ENCODE measurements at regions not wholly inside any gene's neighbourhood (a gene's known extent, or its start where the extent isn't known, plus 50 kb on each side); places are given as distances from the start of the nearest gene placed in this dataset.

- no peak for DNase-seq (ENCODE audit: low spot score)
Observed at GRCh38 chr9:108550106-108550505, 305.7 kb downstream of the ACTL7B start.

- no peak for DNase-seq (ENCODE audit: low spot score)
Observed at GRCh38 chr9:108549184-108549583, 306.6 kb downstream of the ACTL7B start.

- no peak for DNase-seq (ENCODE audit: low spot score)
Observed at GRCh38 chr9:108547411-108548135, 308.2 kb downstream of the ACTL7B start.

- no peak for DNase-seq (ENCODE audit: low spot score)
Observed at GRCh38 chr9:108546215-108546614, 309.6 kb downstream of the ACTL7B start.

GRCh38 chr9:108545436-108545835, 310.4 kb downstream of the ACTL7B start:
- DNase-seq (ENCODE audit: low spot score): no peak

DNA sequence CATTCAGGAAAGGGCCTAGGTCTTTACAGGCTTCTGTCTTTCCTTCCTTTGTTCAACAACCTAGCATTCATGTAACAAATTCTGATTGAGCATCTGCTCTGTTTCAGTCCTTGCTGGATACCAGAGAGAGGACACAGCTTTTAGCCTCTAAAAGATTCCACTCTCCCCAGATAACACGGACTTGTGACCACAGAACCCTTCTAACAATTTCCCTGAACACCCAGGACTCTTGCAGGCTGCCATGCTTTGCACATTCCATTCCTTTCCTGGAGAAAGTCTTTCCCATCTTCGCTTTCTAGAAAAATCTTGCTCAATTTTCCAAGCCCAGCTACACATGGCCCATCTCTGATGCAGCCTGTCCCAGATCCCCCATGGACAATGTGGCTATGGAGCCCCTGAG, 310.9 kb downstream of the ACTL7B start:
- DNase-seq (ENCODE audit: low spot score): no peak

- peak; percentile 74 for DNase-seq (ENCODE audit: low spot score)
Observed at GRCh38 chr9:108543251-108543778, 312.5 kb downstream of the ACTL7B start.

GRCh38 chr9:108537756-108538155, 318.0 kb downstream of the ACTL7B start:
- no peak for DNase-seq (ENCODE audit: low spot score)

DNA sequence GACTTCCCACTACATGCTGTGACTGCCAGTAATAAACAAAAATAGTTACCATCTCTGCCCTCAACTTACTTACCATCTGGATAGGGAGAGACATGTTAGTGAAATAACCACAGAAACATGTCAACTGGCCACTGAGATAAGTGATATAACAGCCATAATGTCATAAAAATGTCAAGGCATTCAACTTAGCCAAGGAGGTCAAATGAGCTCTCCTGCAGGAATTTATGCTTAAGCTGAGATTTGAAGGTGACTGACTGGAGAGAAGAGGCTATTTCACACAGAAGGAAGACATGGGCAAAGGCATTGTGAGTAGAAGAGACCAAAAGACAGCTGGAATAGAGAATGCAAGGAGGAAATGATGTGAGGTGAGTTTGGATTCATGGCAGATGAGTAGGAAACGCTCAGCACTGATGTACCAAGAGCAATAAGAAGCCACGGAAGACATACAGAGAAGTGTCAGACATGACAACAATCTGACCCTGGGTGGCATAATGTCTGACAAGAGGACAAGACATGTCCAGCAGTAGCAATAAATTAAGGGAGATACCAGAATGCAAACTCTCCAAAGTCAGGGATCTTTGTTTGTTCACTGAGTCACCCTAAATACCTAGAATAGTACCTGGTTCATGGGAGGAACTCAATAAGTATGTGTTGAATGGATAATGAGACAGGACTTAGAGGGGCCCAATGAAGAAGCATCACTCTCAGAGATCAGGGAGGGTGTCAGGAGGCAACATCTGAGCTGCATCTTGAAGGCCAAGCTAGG, 318.8 kb downstream of the ACTL7B start:
- DNase-seq (ENCODE audit: low spot score): no peak

GRCh38 chr9:108535526-108535925, 320.3 kb downstream of the ACTL7B start:
- no peak for DNase-seq (ENCODE audit: low spot score)

DNA sequence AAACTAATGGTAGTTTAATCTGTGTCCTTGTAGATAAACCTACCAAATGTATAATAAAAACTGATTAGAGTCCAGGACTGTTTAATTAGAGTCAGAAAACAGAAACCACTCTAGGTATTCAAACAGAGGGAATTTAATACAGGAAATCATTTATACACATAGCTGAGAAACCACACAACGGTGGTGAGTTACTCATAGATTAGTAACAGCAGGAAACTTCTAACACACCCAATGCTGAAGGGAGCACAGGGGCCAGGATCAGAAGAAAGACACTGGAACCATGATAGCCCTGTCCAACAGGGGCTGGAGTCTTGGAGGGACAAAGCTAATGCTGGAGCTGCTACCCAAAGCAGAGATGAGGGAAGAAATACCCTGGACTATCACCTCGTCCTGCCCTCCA, 321.0 kb downstream of the ACTL7B start:
- no peak for DNase-seq (ENCODE audit: low spot score)

- no peak for DNase-seq (ENCODE audit: low spot score)
Observed at GRCh38 chr9:108530141-108530540, 325.6 kb downstream of the ACTL7B start.

DNA sequence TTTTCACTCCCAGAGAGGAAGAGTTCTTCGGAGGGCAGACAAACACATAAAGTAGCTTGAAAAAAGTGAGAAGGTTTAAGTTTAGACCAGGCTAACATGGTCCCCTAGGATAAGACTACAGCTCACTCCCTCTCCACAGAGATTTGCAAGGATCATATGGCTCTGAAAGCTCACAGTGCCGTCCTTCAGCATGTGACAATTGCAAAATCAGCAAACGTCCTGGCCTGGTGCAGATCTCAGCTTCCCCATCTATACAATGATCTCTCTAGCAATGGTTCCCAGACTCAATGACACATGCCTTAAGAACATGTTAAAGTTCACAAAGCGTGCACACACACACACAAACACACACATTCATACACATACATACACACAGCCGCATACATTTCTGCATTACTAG, 327.6 kb downstream of the ACTL7B start:
- no peak for DNase-seq (ENCODE audit: low spot score)

GRCh38 chr9:108526518-108526917, 329.3 kb downstream of the ACTL7B start:
- no peak for DNase-seq (ENCODE audit: low spot score)

GRCh38 chr9:108525186-108525585, 330.6 kb downstream of the ACTL7B start:
- no peak for DNase-seq (ENCODE audit: low spot score)

DNA sequence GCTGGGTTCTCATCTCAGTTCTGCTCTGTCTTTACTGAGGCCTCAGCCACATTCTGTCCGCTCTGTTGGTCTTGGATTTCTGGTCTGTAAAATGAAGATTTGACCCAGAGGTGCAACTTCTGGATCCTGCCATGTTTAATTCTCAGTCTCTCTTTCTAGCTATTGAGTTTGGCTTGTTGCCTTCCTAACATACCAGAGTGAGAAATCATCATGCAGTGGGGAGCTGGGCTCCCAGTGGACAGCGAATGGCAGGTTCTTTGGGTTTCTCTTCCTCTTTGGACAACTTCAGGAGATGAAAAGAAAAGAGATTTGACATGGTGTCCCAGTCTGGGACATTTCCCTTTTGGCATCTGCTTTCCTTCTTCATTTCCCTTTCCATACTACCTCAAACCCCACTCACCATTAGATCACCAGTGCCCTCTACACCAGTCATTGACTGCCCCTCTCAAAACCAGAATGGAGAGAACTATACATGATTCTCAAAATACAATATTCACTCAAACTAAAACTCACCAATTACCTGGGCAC, 334.7 kb downstream of the ACTL7B start:
- no peak for DNase-seq (ENCODE audit: low spot score)

DNA sequence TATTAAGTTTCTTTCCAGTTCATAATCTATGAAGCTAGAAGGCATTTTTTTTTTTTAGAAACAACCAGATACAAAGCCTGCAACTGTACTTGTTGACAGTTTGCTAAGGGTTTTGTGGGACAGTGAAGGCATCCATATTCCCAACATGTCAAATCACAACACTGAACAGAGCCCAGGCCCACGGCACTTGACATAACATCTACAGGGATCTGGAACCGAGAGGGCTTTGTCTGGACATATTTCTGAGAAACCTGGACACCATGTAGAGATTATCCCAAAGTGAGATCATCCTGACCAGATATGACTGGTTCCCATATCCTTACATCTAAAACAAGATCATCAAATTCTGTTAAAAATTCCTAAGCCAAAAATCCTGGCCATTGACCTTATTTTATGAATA, 336.3 kb downstream of the ACTL7B start:
- no peak for DNase-seq (ENCODE audit: low spot score)

DNA sequence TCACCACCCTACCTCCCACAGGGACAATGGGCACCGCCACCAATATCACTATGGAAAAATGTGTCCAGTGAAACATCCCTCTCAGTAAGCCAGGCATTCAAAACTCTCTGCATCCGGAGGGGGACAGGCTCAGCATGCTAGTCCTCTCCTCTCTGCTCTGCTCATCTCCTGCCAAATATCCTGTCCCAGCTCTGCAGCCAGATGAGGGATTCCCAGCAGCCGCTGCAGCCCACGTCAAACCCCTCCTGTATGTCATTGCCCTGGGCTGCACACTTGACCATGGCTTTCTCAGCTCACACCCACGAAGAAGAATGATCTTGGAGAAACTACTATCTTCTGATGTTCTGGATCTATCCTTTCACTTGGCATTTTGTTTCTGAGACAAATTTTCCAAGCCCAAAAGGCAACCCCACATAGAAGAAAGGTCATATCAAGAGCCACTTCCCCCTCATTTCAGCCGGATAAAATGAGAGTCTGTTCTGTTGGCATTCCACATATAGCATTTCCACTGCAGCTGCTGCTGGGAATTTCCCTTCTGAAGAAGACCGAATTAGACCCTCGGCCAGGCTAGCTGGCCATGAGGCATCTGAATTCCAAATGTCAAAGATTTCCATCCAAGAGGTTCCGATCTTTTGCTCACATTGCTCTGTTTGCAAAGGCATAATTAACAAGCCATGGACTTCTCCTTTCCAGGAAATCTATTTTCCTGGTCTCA, 338.0 kb downstream of the ACTL7B start:
- no peak for DNase-seq (ENCODE audit: low spot score)

- DNase-seq (ENCODE audit: low spot score): no peak
Observed at GRCh38 chr9:108516391-108516790, 339.4 kb downstream of the ACTL7B start.

GRCh38 chr9:108515856-108516255, 339.9 kb downstream of the ACTL7B start:
- DNase-seq (ENCODE audit: low spot score): no peak

DNA sequence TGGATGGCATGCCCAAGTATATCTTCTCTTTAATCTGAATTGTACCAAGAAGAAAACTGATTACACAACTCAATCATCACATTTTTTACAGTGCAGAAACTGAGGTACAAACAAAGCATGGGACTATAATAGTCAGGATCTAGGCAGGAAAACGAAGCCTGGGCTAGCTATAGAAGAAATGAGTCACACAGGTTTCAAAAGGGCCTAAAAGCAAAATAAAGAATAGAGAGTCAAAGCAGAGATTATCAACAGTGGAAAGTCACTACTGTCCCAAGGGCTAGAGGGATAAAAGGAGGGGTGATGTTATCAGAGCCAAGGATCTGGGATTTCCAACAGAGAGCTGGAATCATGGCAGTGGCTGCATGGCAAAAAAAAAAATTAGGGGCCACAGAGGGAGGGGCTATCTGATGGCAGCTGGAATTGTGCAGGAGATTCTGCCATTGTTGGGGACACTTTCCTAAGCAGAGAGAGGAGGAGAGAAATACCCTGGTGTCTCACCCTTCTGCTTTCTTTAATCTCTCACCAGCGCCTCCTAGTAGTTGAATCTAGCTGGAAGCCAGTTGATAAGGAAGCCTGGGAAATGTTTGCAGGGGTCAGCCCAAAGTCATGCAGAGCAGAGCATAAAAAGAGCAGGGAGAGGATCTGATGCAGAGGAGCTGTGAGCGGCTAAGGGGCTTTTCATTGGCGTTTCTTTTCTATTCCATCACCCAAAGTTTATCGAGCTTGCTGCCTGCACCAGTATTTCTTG, 343.2 kb downstream of the ACTL7B start:
- DNase-seq (ENCODE audit: low spot score): no peak

DNA sequence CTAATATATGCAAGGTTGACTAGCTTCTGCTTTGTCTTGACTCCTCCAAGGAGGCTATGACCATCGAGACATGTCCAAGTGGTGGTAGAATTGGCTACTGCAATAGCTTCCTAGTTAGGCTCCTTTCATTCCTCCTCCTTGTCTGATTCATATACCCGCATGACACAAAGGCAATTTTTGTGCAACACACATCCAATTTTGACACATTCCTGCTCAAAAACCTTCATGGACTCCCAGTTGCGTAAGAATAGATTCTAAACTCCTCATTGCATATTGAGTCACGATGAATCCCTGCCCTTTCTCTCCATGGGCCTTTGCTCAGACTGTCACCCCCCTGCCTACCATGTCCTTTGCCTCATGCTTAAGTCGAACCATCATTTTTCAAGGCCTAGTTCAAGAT, 344.5 kb downstream of the ACTL7B start:
- DNase-seq (ENCODE audit: low spot score): no peak
